Pancreas (tissue), 10 donors: ENCODE measurements at regions not wholly inside any gene's neighbourhood (a gene's known extent, or its start where the extent isn't known, plus 50 kb on each side); places are given as distances from the start of the nearest gene placed in this dataset.

Experiments used
- ATAC-seq, 4 donors: fragments of 200-7000 bp; cut with Tn5 transposase; one replicate each; pipeline versions ENCODE4 v1.8.0 to v1.9.1; 2020; ENCODE audit warnings: mild to moderate bottlenecking in 4 of 4, moderate library complexity in 4 of 4
- DNase-seq, 6 donors: peaks; one replicate each; pipeline ENCODE4 v3.0.0-alpha.2; 2020
- FAIRE-seq: peaks from 2 replicates; lab custom pipeline; 2012; peaks lifted over from hg19 to GRCh38; lab: Jason Lieb, UNC
- H3K27ac ChIP-seq, 4 donors: fragments of 200-600 bp; sonication (generic); 1 replicate in 3 of 4; 2 replicates in 1 of 4; pipeline versions ENCODE4 v1.5.0 to v1.8.0; 2020
- H3K27me3 ChIP-seq, 4 donors: fragments of 200-600 bp; one replicate each; pipeline ENCODE4 v1.8.0; 2021
- H3K36me3 ChIP-seq, 3 donors: fragments of 200-600 bp; sonication (generic) in 1 of 3; one replicate each; pipeline versions ENCODE4 v1.5.0 to v1.8.0; 2020 to 2021
- H3K4me1 ChIP-seq, 3 donors: fragments of 200-600 bp; one replicate each; pipeline ENCODE4 v1.8.0; 2021
- H3K4me3 ChIP-seq, 4 donors: fragments of 200-600 bp; sonication (generic) in 2 of 4; one replicate each; pipeline versions ENCODE4 v1.5.0 to v1.8.0; 2020 to 2021
- H3K9me3 ChIP-seq, 4 donors: fragments of 200-600 bp; one replicate each; pipeline ENCODE4 v1.8.0; 2021
- CTCF ChIP-seq, 4 donors: fragments of 200-600 bp; sonication (generic) in 3 of 4; IDR thresholded peaks; one replicate each; pipeline versions ENCODE4 v1.5.0 to v1.8.0; 2021; ENCODE audit warnings: antibody characterized with exemption in 4 of 4
- WGBS, 2 donors: extraction: QIAGEN DNeasy Blood & Tissue Kit; methylation state at CpG; one replicate each; pipeline ENCODE4 v1.1.7; 2013; 5-methylcytosine and 5-hydroxymethylcytosine counted together
- intact Hi-C, 3 donors: fragments of 100-400 bp; cut with DNase I; formaldehyde crosslinking; loops; one replicate each; pipeline versions ENCODE4 v1.11.1 to v1.14.2; 2022
- donor health status: healthy with polysubstance abuse.
- donor health status: DM: no; HTN: no; CAD: no; lungs with moderate emphysema.
- donor health status: DM: no; HTN: no; CAD: no.
- donor health status: control.
- donor health status: control.
- donor health status: Bipolar disorder and iron deficiency.
- donor health status: DM: yes; HTN: yes; CAD: no.
- donor health status: DM: no; HTN: no; CAD: no.
- donor health status: DM: no; HTN: no; CAD: no.
- donor health status: DM: yes; HTN: yes; CAD: no.

GRCh38 chr3:166127969-166128368 lies 290.7 kb upstream of the BCHE start:
- Histone ChIP-seq H3K27ac (no peak overlapping the region), H3K36me3 (no peaks in the 10 kb centered on the region), H3K27me3 (no peaks in the 10 kb centered on the region), H3K4me3 (no peak overlapping the region), H3K9me3 (no peaks in the 10 kb centered on the region), H3K4me1 (no peaks in the 10 kb centered on the region)
- intact Hi-C loops = no loop called here
- no peak for DNase-seq
- FAIRE-seq = no peak
- no peak for ATAC-seq
- TF ChIP-seq CTCF (IDR thresholded peaks at IDR 0.05) = no peak
- WGBS, 2 donors = 77 to 84% methylated on average over 1 of the region's 1 CpG

- Histone ChIP-seq H3K4me1 (no peaks in the 10 kb centered on the region), H3K9me3 (no peaks in the 10 kb centered on the region), H3K27me3 (no peaks in the 10 kb centered on the region), H3K27ac (no peak overlapping the region), H3K4me3 (no peak overlapping the region), H3K36me3 (no peaks in the 10 kb centered on the region)
- no peak for TF ChIP-seq CTCF (IDR thresholded peaks at IDR 0.05)
- intact Hi-C loops = no loop called here
- DNase-seq (no peak), ATAC-seq (no peak), FAIRE-seq (no peak)
- WGBS, 2 donors = 42 to 69% methylated on average over 2 of the region's 2 CpGs
Observed at GRCh38 chr3:166125179-166125578, 288.0 kb upstream of the BCHE start.

- intact Hi-C loops = no loop called here
- Histone ChIP-seq H3K27ac (no peak overlapping the region), H3K4me1 (no peaks in the 10 kb centered on the region), H3K36me3 (no peaks in the 10 kb centered on the region), H3K4me3 (no peak overlapping the region), H3K9me3 (no peaks in the 10 kb centered on the region), H3K27me3 (no peaks in the 10 kb centered on the region)
- ATAC-seq (no peak), DNase-seq (no peak), FAIRE-seq (no peak)
- TF ChIP-seq CTCF (IDR thresholded peaks at IDR 0.05) = no peak
Observed at GRCh38 chr3:166123576-166123975, 286.4 kb upstream of the BCHE start.

GRCh38 chr3:166123088-166123487 lies 285.9 kb upstream of the BCHE start:
- no peak for TF ChIP-seq CTCF (IDR thresholded peaks at IDR 0.05)
- no peaks in the 10 kb centered on the region for H3K9me3 ChIP-seq
- ATAC-seq = no peak
- no peak overlapping the region for H3K27ac ChIP-seq
- H3K4me3 ChIP-seq = no peak overlapping the region
- H3K4me1 ChIP-seq = no peaks in the 10 kb centered on the region
- no peaks in the 10 kb centered on the region for H3K36me3 ChIP-seq
- no peak for FAIRE-seq
- H3K27me3 ChIP-seq = no peaks in the 10 kb centered on the region
- no peak for DNase-seq
- intact Hi-C loops = no loop called here

GRCh38 chr3:166118049-166118448 lies 280.8 kb upstream of the BCHE start:
- no peak for TF ChIP-seq CTCF (IDR thresholded peaks at IDR 0.05)
- no peak for DNase-seq
- Histone ChIP-seq H3K4me1 (no peaks in the 10 kb centered on the region), H3K36me3 (no peaks in the 10 kb centered on the region), H3K27ac (no peak overlapping the region), H3K9me3 (no peaks in the 10 kb centered on the region), H3K4me3 (no peak overlapping the region), H3K27me3 (no peaks in the 10 kb centered on the region)
- 18 to 19% methylated on average over 2 of the region's 2 CpGs for WGBS, 2 donors
- FAIRE-seq = no peak
- ATAC-seq = no peak
- intact Hi-C loops = no loop called here
